BLaER1 treated with 17β-estradiol and CSF1 and Interleukin-3, amounts not matched to agents 10 nM and 100 nM (cell line): ENCODE measurements at regions not wholly inside any gene's neighbourhood (a gene's known extent, or its start where the extent isn't known, plus 50 kb on each side); places are given as distances from the start of the nearest gene placed in this dataset.

Experiments
- H3K27ac ChIP-seq, 11 experiments: shearing (Covaris generic); formaldehyde crosslinking; 2 replicates each; pipeline ENCODE4 v1.8.1; 2022
- H3K27me3 ChIP-seq, 11 experiments: shearing (Covaris generic); formaldehyde crosslinking; 2 replicates each; pipeline ENCODE4 v1.8.1; 2022
- H3K36me3 ChIP-seq, 11 experiments: shearing (Covaris generic); formaldehyde crosslinking; 2 replicates each; pipeline ENCODE4 v1.8.1; 2022
- H3K4me1 ChIP-seq, 10 experiments: shearing (Covaris generic); formaldehyde crosslinking; 2 replicates each; pipeline ENCODE4 v1.8.1; 2022
- H3K4me2 ChIP-seq, 11 experiments: shearing (Covaris generic); formaldehyde crosslinking; 2 replicates each; pipeline ENCODE4 v1.8.1; 2022
- H3K4me3 ChIP-seq, 10 experiments: shearing (Covaris generic); formaldehyde crosslinking; 2 replicates each; pipeline ENCODE4 v1.8.1; 2022
- H3K9ac ChIP-seq, 11 experiments: shearing (Covaris generic); formaldehyde crosslinking; 2 replicates each; pipeline ENCODE4 v1.8.1; 2022
- H3K9me3 ChIP-seq, 11 experiments: shearing (Covaris generic); formaldehyde crosslinking; replicated peaks in 1 of 11; 2 replicates each; pipeline ENCODE4 v1.8.1; 2022
- H4K20me1 ChIP-seq, 11 experiments: shearing (Covaris generic); formaldehyde crosslinking; 2 replicates each; pipeline ENCODE4 v1.8.1; 2022
- Cebpa-rat ChIP-seq, 11 experiments: shearing (Covaris generic); IDR thresholded peaks; 2 replicates each; pipeline ENCODE4 v1.8.1; 2022

DNA sequence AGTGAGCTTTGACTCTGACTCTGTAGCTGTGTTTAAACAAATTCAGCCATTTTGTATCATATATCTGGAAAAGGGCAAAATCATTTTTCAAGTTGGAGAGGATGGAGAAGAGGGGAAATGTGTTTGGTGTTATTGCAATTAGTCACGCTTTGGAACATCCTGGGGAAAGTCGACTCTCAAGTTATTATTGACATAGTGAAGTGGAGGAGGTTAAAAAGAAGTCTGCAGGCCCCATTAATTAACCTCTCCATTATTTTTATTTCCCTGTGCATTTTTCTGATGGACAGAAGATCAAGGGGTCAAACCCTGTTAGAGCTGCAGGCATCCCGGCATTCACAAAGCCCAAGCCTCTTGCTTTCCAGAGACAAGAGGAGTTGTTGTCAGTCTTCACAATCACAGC is 132.6 kb downstream of the TEX36 start:
- no peak for TF ChIP-seq Cebpa-rat (IDR thresholded peaks at IDR 0.05)
- H3K9ac ChIP-seq: no peak overlapping the region

GRCh38 chr10:125549653-125550052 is 133.3 kb downstream of the TEX36 start:
- H3K9ac ChIP-seq: no peak overlapping the region
- no peaks in the 10 kb centered on the region for H3K36me3 ChIP-seq
- peaks cover 0 to 14% (median 0%) of the 10 kb centered on the region in 11 experiments; a peak in 4 of 22 replicates for H4K20me1 ChIP-seq
- H3K27me3 ChIP-seq: peaks cover 0 to 60% (median 15%) of the 10 kb centered on the region in 11 experiments; a peak in 14 of 22 replicates
- no peak for TF ChIP-seq Cebpa-rat (IDR thresholded peaks at IDR 0.05)
- H3K4me1 ChIP-seq: peaks cover 26 to 42% (median 36%) of the 10 kb centered on the region in 10 experiments
- no peak overlapping the region for H3K27ac ChIP-seq
- no peak overlapping the region for H3K4me3 ChIP-seq
- H3K4me2 ChIP-seq: peak overlapping the region; percentile 58 to 83 (median 74)
- H3K9me3 ChIP-seq: peaks cover 16 to 27% (median 17%) of the 10 kb centered on the region in 11 experiments

More for the DNA sequence above, 132.6 kb downstream of the TEX36 start:
- H3K4me3 ChIP-seq: no peak overlapping the region
- H3K9me3 ChIP-seq: peaks cover 16 to 27% (median 17%) of the 10 kb centered on the region in 11 experiments
- peaks cover 26 to 49% (median 41%) of the 10 kb centered on the region in 10 experiments for H3K4me1 ChIP-seq
- H4K20me1 ChIP-seq: peaks cover 0 to 17% (median 0%) of the 10 kb centered on the region in 11 experiments; a peak in 4 of 22 replicates
- no peak overlapping the region for H3K27ac ChIP-seq
- H3K4me2 ChIP-seq: peak overlapping the region; percentile 58 to 83 (median 74)
- no peaks in the 10 kb centered on the region for H3K36me3 ChIP-seq
- H3K27me3 ChIP-seq: peaks cover 0 to 64% (median 15%) of the 10 kb centered on the region in 11 experiments; a peak in 14 of 22 replicates

GRCh38 chr10:125548878-125549277 is 134.1 kb downstream of the TEX36 start:
- Histone ChIP-seq H3K27ac (no peak overlapping the region), H3K27me3 (peaks cover 0 to 53% (median 12%) of the 10 kb centered on the region in 11 experiments; a peak in 14 of 22 replicates), H3K9me3 (peaks cover 16 to 27% (median 17%) of the 10 kb centered on the region in 11 experiments), H3K9ac (no peak overlapping the region), H3K36me3 (no peaks in the 10 kb centered on the region), H3K4me1 (peaks cover 26 to 35% (median 30%) of the 10 kb centered on the region in 10 experiments), H3K4me2 (peak overlapping the region in 5 of 11 experiments; percentile 60 to 75 (median 65); a peak in 5 of 22 replicates), H4K20me1 (peaks cover 0 to 14% (median 0%) of the 10 kb centered on the region in 11 experiments; a peak in 4 of 22 replicates), H3K4me3 (no peak overlapping the region)
- TF ChIP-seq Cebpa-rat (IDR thresholded peaks at IDR 0.05): no peak

DNA sequence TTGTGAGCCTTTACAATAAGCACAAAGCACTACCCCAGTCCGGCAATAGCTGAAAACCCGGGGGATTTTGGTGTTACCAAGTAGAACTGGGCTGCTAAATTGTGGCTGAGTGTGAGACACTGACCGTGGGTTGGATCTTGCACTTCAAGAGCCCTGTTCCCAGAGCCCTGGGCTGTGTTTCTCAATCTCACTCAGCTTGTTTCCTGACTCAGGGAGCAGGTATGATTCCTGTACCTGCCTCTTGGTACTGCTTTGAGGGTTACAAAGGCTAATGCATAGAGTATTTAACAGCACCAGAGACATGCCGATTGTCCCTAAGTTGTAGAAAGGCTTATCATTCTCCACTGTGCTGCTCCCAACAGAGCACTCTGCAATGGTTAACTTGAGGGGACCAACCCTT is 134.6 kb downstream of the TEX36 start:
- H3K4me3 ChIP-seq: no peak overlapping the region
- peaks cover 12 to 24% (median 14%) of the 10 kb centered on the region in 11 experiments for H3K9me3 ChIP-seq
- peaks cover 0 to 48% (median 9%) of the 10 kb centered on the region in 11 experiments; a peak in 14 of 22 replicates for H3K27me3 ChIP-seq
- no peak overlapping the region for H3K27ac ChIP-seq
- H3K4me1 ChIP-seq: peaks cover 26 to 31% (median 29%) of the 10 kb centered on the region in 10 experiments
- H3K36me3 ChIP-seq: no peaks in the 10 kb centered on the region
- peaks cover 0 to 14% (median 0%) of the 10 kb centered on the region in 11 experiments; a peak in 4 of 22 replicates for H4K20me1 ChIP-seq
- TF ChIP-seq Cebpa-rat (IDR thresholded peaks at IDR 0.05): no peak
- no peak overlapping the region for H3K4me2 ChIP-seq
- H3K9ac ChIP-seq: no peak overlapping the region

DNA sequence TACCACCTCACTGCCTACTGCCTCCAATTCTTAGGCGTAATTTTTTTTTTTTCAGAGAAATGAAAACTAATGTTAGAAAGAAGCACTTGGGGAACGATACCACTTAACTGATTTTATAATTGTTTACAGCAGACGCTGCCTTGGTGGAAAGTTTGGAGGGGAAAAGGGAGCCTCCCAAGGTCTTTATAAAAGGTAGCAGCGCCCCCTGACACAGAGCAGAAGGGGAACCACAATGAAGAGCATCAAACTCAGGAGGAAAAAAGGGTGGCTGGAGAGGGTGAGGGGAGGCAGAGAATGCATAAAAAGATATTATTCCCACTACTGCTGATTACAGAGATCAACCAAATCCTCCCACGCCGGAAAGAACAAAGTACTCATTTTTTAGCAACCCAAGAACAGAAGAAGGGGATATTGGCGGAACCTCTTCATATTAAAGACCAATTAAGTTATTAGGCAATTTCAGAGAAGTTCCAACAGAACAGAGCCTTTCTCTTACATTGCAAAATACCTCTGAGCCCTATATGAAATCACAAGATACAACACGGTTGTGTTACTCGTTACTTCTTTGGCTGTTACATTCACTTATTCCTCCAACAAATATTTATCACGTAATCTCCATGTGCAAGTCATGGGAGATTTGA is 135.8 kb downstream of the TEX36 start:
- Histone ChIP-seq H3K9me3 (peaks cover 0 to 11% (median 1%) of the 10 kb centered on the region in 11 experiments; a peak in 16 of 22 replicates), H4K20me1 (peaks cover 0 to 14% (median 0%) of the 10 kb centered on the region in 11 experiments; a peak in 4 of 22 replicates), H3K4me2 (no peak overlapping the region), H3K9ac (no peak overlapping the region), H3K27ac (no peak overlapping the region), H3K4me3 (no peak overlapping the region), H3K27me3 (peaks cover 0 to 36% (median under 1%) of the 10 kb centered on the region in 11 experiments; a peak in 10 of 22 replicates), H3K36me3 (no peaks in the 10 kb centered on the region), H3K4me1 (peaks cover 26 to 30% (median 29%) of the 10 kb centered on the region in 10 experiments)
- TF ChIP-seq Cebpa-rat (IDR thresholded peaks at IDR 0.05): no peak

DNA sequence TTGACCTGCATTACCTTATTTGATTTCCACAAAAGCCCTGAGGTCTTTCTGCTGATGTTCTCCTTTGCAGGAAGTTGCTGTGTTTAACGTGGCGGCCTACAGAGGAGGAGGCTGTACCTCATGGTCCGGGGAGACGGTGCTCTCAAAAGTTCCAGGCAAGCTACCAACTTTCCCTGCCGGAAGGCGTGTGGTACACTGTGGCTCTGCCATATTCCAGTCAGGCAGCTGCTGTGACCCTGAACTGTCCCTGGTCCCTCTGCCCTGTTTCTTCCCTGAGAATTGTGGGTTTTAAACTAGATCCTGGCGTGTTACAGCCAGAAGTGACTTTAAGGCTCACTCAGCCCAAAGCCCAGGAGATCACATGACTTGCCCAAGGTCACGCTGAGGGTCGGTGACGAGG is 139.2 kb downstream of the TEX36 start:
- Histone ChIP-seq H3K4me3 (no peak overlapping the region), H3K27me3 (peaks cover 0 to 10% (median 0%) of the 10 kb centered on the region in 11 experiments; a peak in 3 of 22 replicates), H3K27ac (no peak overlapping the region), H4K20me1 (0 out of 22 replicates have a peak, but pooled peaks cover 0 to 8% (median 0%) of the 10 kb centered on the region in 11 experiments), H3K9me3 (peaks cover 0 to 6% (median 0%) of the 10 kb centered on the region in 11 experiments; a peak in 1 of 22 replicates), H3K4me1 (no peaks in the 10 kb centered on the region), H3K9ac (no peak overlapping the region), H3K4me2 (no peak overlapping the region), H3K36me3 (no peaks in the 10 kb centered on the region)
- no peak for TF ChIP-seq Cebpa-rat (IDR thresholded peaks at IDR 0.05)

DNA sequence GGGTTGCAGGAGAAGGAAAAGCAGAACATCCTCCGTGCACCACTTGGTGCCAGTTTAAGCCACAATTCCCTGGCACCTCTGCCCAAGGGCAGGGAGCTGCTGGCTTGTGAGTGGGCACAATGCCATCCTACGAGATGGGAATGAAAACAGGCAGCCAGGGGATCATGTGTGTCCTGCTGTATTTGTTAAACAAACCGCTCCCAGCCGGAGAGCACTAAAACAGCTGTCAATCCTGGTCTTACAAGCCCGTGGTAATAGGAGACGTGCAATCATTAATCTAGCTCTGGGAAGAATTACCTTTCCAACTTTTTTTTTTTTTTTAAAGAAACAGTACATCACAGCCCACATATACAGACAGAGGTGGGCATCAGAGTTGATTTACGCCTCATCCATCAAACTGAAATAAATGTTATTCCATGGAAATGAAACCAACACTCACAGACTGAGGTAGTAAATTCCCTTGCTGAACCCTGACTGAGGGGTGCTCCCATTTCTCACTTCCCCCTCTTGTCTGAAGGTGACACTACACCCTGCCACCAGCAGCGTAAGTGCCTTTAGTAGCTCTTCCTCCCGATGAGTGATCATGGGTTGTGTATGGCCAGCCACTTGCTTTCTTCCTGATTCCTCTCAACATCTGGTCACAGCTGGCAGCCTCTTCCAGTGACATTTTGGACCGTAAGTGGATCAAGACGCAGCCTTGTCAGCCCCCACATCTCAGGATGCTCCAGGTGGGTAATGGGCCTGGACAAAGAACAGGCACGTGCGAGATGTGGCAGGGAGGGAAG is 143.8 kb downstream of the TEX36 start:
- no peaks in the 10 kb centered on the region for H3K36me3 ChIP-seq
- peaks cover 0 to 3% (median 1%) of the 10 kb centered on the region in 10 experiments; a peak in 14 of 20 replicates for H3K4me1 ChIP-seq
- no peaks in the 10 kb centered on the region for H3K27me3 ChIP-seq
- H3K4me2 ChIP-seq: no peak overlapping the region
- no peak overlapping the region for H3K9ac ChIP-seq
- H3K9me3 ChIP-seq: peaks cover 0 to 11% (median 0%) of the 10 kb centered on the region in 11 experiments; a peak in 2 of 22 replicates
- no peak overlapping the region for H3K27ac ChIP-seq
- H4K20me1 ChIP-seq: no peaks in the 10 kb centered on the region; a peak in 1 of 22 replicates
- H3K4me3 ChIP-seq: no peak overlapping the region
- no peak for TF ChIP-seq Cebpa-rat (IDR thresholded peaks at IDR 0.05)

DNA sequence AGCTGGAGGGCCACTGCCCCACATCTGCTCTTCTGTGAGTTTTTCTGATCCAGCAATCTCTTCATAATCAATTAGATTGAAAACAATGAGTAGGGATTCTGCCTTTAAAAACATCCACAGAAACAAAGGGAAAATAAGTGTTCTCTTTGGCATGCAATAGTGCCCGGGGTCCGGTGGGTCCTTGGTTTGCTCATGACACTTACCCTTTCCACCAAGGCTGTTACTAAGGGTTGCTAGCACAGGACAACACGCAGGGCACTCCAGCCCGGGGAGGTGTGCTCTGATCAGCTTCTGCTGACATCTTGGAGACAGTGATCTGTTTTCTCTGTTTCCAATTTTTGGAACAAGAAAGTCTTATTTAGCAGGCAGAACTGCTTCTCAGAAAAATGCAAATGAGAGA is 146.7 kb downstream of the TEX36 start:
- TF ChIP-seq Cebpa-rat (IDR thresholded peaks at IDR 0.05): no peak
- Histone ChIP-seq H3K4me1 (peaks cover 0 to 13% (median 9%) of the 10 kb centered on the region in 10 experiments; a peak in 14 of 20 replicates), H3K9ac (no peak overlapping the region), H3K4me2 (no peak overlapping the region), H3K36me3 (no peaks in the 10 kb centered on the region), H3K27me3 (no peaks in the 10 kb centered on the region), H4K20me1 (no peaks in the 10 kb centered on the region; a peak in 1 of 22 replicates), H3K4me3 (no peak overlapping the region), H3K9me3 (peaks cover 0 to 14% (median 0%) of the 10 kb centered on the region in 11 experiments; a peak in 2 of 22 replicates), H3K27ac (no peak overlapping the region)
